Lower leg skin (tissue), 3 donors: ENCODE measurements at regions not wholly inside any gene's neighbourhood (a gene's known extent, or its start where the extent isn't known, plus 50 kb on each side); places are given as distances from the start of the nearest gene placed in this dataset.

Experiments used
- POLR2A ChIP-seq, 2 donors: fragments of 450-650 bp; IDR thresholded peaks; one replicate each; pipeline ENCODE4 v1.6.1; 2016 to 2017; ENCODE audit warnings: antibody characterized with exemption in 2 of 2, mild to moderate bottlenecking in 1 of 2, moderate library complexity in 1 of 2
- TF ChIP-seq, protein P1 (sequence below), 3 donors: fragments of 450-650 bp; IDR thresholded peaks; one replicate each; pipeline ENCODE4 v1.5.1; 2016; ENCODE audit warnings: antibody characterized with exemption in 3 of 3, mild to moderate bottlenecking in 3 of 3, moderate library complexity in 2 of 3

DNA sequence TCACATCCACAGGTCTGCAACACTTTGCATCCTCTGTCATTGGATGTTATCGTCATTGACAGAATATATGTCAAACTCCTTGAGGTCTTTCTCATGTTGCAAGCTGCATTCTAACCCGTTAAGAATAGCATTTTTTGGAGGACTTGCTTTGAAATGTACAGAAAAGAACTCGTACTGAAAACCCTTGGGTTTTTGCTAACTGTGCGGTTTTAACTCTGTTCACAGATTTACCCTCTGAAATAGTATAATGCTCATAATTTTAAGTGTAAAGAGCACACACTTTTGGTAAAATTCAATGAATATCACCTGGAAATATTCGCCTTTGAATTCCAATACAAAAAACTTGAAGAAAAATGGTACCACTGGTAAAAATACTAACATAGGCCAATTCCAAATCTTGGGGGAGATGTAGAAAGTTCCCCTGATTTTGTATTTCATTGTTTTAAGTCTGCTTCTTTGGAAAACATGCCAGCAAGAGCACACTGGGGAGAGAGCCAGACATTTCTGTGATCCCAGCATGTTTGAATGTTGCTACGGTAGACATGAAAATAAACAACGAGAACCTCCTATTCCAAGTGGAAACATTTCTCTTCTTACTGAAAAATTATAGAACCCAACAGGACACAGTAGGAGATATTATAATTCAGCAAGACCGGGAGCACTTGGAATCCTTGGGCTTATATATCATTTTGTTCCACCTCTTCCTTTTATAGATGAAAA, 446.0 kb downstream of the AEBP2 start:
- TF ChIP-seq, protein P1, sequence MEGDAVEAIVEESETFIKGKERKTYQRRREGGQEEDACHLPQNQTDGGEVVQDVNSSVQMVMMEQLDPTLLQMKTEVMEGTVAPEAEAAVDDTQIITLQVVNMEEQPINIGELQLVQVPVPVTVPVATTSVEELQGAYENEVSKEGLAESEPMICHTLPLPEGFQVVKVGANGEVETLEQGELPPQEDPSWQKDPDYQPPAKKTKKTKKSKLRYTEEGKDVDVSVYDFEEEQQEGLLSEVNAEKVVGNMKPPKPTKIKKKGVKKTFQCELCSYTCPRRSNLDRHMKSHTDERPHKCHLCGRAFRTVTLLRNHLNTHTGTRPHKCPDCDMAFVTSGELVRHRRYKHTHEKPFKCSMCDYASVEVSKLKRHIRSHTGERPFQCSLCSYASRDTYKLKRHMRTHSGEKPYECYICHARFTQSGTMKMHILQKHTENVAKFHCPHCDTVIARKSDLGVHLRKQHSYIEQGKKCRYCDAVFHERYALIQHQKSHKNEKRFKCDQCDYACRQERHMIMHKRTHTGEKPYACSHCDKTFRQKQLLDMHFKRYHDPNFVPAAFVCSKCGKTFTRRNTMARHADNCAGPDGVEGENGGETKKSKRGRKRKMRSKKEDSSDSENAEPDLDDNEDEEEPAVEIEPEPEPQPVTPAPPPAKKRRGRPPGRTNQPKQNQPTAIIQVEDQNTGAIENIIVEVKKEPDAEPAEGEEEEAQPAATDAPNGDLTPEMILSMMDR (IDR thresholded peaks at IDR 0.05), result no peak
- no peak for TF ChIP-seq POLR2A (IDR thresholded peaks at IDR 0.05)
